ENCODE measurements at regions not wholly inside any gene's neighbourhood (a gene's known extent, or its start where the extent isn't known, plus 50 kb on each side); places are given as distances from the start of the nearest gene placed in this dataset.

DNA sequence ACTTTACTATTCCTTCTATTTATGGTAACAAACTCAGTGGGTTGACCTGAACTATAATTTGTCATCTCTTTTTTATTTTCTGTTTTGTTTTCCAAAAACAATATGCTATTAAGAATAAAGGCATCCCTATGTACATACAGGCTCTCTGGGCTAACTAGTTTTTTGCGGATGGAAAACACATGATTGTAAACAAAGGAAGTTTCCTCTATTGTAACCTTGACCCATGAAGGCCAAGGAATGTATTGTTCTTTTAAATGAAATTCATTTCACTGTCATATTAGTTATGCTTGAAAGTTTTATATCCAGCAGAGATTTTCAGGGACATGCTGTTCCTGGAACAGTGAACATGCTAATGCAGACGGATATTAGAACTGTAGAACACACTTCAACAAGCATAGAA lies 705.0 kb upstream of the SEL1L start:
- Histone ChIP-seq H3K27me3 (ENCODE audit: insufficient read depth, poor library complexity, severe bottlenecking) (no peaks in the 10 kb centered on the region), H3K4me3 (replicated peaks; ENCODE audit: insufficient read depth, low read length) (no peak overlapping the region), H3K27ac (replicated peaks) (no peak overlapping the region)
- TF ChIP-seq GABPA (IDR thresholded peaks at IDR 0.05; ENCODE audit: low read depth) (no peak), REST (IDR thresholded peaks at IDR 0.05; ENCODE audit: insufficient replicate concordance, low read depth) (no peak), POLR2AphosphoS5 (IDR thresholded peaks at IDR 0.05; ENCODE audit: low read depth) (no peak), SPI1 (IDR thresholded peaks at IDR 0.05; ENCODE audit: borderline replicate concordance, low read depth) (no peak)
- TF ChIP-seq, protein P1, sequence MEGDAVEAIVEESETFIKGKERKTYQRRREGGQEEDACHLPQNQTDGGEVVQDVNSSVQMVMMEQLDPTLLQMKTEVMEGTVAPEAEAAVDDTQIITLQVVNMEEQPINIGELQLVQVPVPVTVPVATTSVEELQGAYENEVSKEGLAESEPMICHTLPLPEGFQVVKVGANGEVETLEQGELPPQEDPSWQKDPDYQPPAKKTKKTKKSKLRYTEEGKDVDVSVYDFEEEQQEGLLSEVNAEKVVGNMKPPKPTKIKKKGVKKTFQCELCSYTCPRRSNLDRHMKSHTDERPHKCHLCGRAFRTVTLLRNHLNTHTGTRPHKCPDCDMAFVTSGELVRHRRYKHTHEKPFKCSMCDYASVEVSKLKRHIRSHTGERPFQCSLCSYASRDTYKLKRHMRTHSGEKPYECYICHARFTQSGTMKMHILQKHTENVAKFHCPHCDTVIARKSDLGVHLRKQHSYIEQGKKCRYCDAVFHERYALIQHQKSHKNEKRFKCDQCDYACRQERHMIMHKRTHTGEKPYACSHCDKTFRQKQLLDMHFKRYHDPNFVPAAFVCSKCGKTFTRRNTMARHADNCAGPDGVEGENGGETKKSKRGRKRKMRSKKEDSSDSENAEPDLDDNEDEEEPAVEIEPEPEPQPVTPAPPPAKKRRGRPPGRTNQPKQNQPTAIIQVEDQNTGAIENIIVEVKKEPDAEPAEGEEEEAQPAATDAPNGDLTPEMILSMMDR (IDR thresholded peaks at IDR 0.05; ENCODE audit: insufficient read depth, low read length) = no peak
- no peak for DNase-seq (ENCODE audit: low read depth in 1 of 2, low spot score in 1 of 2)

- no peak overlapping the region for H3K27ac ChIP-seq (replicated peaks)
- DNase-seq (ENCODE audit: low read depth in 1 of 2, low spot score in 1 of 2) = no peak
- no peaks in the 10 kb centered on the region for H3K27me3 ChIP-seq (ENCODE audit: insufficient read depth, poor library complexity, severe bottlenecking)
- TF ChIP-seq REST (IDR thresholded peaks at IDR 0.05; ENCODE audit: insufficient replicate concordance, low read depth) (no peak), SPI1 (IDR thresholded peaks at IDR 0.05; ENCODE audit: borderline replicate concordance, low read depth) (no peak)
- TF ChIP-seq, protein P1 (IDR thresholded peaks at IDR 0.05; ENCODE audit: insufficient read depth, low read length) = no peak
- H3K4me3 ChIP-seq (replicated peaks; ENCODE audit: insufficient read depth, low read length) = no peak overlapping the region
These were observed 705.6 kb upstream of the SEL1L start for GRCh38 chr14:82239223-82239622.

GRCh38 chr14:82244791-82245190 lies 711.1 kb upstream of the SEL1L start:
- H3K4me3 ChIP-seq (replicated peaks; ENCODE audit: insufficient read depth, low read length) = no peak overlapping the region
- TF ChIP-seq GABPA (IDR thresholded peaks at IDR 0.05; ENCODE audit: low read depth) = no peak
- TF ChIP-seq POLR2AphosphoS5 (IDR thresholded peaks at IDR 0.05; ENCODE audit: low read depth) = no peak
- TF ChIP-seq, protein P1 (IDR thresholded peaks at IDR 0.05; ENCODE audit: insufficient read depth, low read length) = no peak
- no peak for TF ChIP-seq SPI1 (IDR thresholded peaks at IDR 0.05; ENCODE audit: borderline replicate concordance, low read depth)
- DNase-seq (ENCODE audit: low read depth in 1 of 2, low spot score in 1 of 2) = no peak
- no peak overlapping the region for H3K27ac ChIP-seq (replicated peaks)
- no peaks in the 10 kb centered on the region for H3K27me3 ChIP-seq (ENCODE audit: insufficient read depth, poor library complexity, severe bottlenecking)

GRCh38 chr14:82251494-82251893 lies 717.8 kb upstream of the SEL1L start:
- H3K4me3 ChIP-seq (replicated peaks; ENCODE audit: insufficient read depth, low read length) = no peak overlapping the region
- H3K27me3 ChIP-seq (ENCODE audit: insufficient read depth, poor library complexity, severe bottlenecking) = no peaks in the 10 kb centered on the region
- no peak for DNase-seq (ENCODE audit: low read depth in 1 of 2, low spot score in 1 of 2)
- TF ChIP-seq, protein P1 (IDR thresholded peaks at IDR 0.05; ENCODE audit: insufficient read depth, low read length) = no peak
- TF ChIP-seq REST (IDR thresholded peaks at IDR 0.05; ENCODE audit: insufficient replicate concordance, low read depth) (no peak), GABPA (IDR thresholded peaks at IDR 0.05; ENCODE audit: low read depth) (no peak), SPI1 (IDR thresholded peaks at IDR 0.05; ENCODE audit: borderline replicate concordance, low read depth) (no peak), POLR2AphosphoS5 (IDR thresholded peaks at IDR 0.05; ENCODE audit: low read depth) (no peak)
- no peak overlapping the region for H3K27ac ChIP-seq (replicated peaks)
